Esophagus muscularis mucosa (tissue), 4 donors: ENCODE measurements at regions not wholly inside any gene's neighbourhood (a gene's known extent, or its start where the extent isn't known, plus 50 kb on each side); places are given as distances from the start of the nearest gene placed in this dataset.

Experiments used
- DNase-seq: peaks from one replicate; pipeline ENCODE4 v3.0.0-alpha.2; 2017; ENCODE audit errors: extremely low spot score
- H3K27ac ChIP-seq, 4 donors: fragments of 200-600 bp; sonication (generic); replicated peaks in 1 of 4; 1 replicate in 3 of 4; 2 replicates in 1 of 4; pipeline ENCODE4 v1.5.1; 2016 to 2019; ENCODE audit warnings: mild to moderate bottlenecking in 1 of 4
- H3K27me3 ChIP-seq, 4 donors: fragments of 200-600 bp; sonication (generic); one replicate each; pipeline versions ENCODE4 v1.5.1 to v1.6.0; 2016 to 2019
- H3K36me3 ChIP-seq, 4 donors: fragments of 200-600 bp; sonication (generic); one replicate each; pipeline ENCODE4 v1.5.1; 2016 to 2019
- H3K4me1 ChIP-seq, 4 donors: fragments of 200-600 bp; sonication (generic); one replicate each; pipeline ENCODE4 v1.5.1; 2016 to 2019
- H3K4me3 ChIP-seq, 4 donors: fragments of 200-600 bp; sonication (generic); 1 replicate in 2 of 4; 2 replicates in 2 of 4; pipeline ENCODE4 v1.5.1; 2016 to 2019; ENCODE audit warnings: mild to moderate bottlenecking in 4 of 4, moderate library complexity in 1 of 4
- H3K9me3 ChIP-seq, 4 donors: fragments of 200-600 bp; sonication (generic); 1 replicate in 3 of 4; 2 replicates in 1 of 4; pipeline ENCODE4 v1.5.1; 2016 to 2019
- EP300 ChIP-seq: sonication (generic); formaldehyde crosslinking; IDR thresholded peaks from one replicate; pipeline ENCODE4 v1.6.1; 2017; ENCODE audit warnings: antibody characterized with exemption
- POLR2A ChIP-seq: fragments of 450-650 bp; IDR thresholded peaks from one replicate; pipeline ENCODE4 v1.6.1; 2017; ENCODE audit warnings: antibody characterized with exemption, moderate library complexity, mild to moderate bottlenecking, low read depth
- POLR2AphosphoS5 ChIP-seq, 2 donors: sonication (generic); formaldehyde crosslinking; IDR thresholded peaks; one replicate each; pipeline ENCODE4 v1.6.1; 2017; ENCODE audit warnings: antibody characterized with exemption in 2 of 2
- WGBS: methylation state at CpG from one replicate; pipeline ENCODE4 v1.1.5; 2018; 5-methylcytosine and 5-hydroxymethylcytosine counted together
- intact Hi-C: fragments of 100-400 bp; cut with DNase I; formaldehyde crosslinking; loops from one replicate; pipeline ENCODE4 v1.15.1; 2023
- TF ChIP-seq, protein P1 (sequence below), 3 experiments: fragments of 200-600 bp in 2 of 3; fragments of 450-650 bp in 1 of 3; sonication (generic) in 2 of 3; IDR thresholded peaks; one replicate each; pipeline ENCODE4 v1.5.1; 2017 to 2019; ENCODE audit warnings: antibody characterized with exemption in 3 of 3, mild to moderate bottlenecking in 2 of 3, moderate library complexity in 1 of 3

DNA sequence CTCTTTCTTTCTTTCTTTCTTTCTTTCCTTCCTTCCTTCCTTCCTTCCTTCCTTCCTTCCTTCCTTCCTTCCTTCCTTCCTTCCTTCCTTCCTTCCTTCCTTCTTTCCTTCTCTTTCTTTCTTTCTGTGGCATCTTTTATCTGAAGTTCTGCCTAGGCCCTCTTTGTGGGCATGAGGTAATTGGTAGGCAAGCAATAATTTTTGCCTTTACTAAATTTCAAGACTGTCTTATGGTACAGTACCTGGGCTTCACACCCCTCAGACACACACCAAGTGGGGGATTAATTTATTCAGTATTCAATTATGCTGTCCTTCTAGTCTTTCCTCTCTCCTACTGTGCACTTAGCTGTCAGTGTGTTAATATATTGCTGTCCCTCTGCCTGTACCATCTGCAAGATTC, 155.5 kb downstream of the OXSM start:
- no peak for DNase-seq
- Histone ChIP-seq H3K27ac (no peak overlapping the region), H3K9me3 (no peaks in the 10 kb centered on the region), H3K27me3 (no peaks in the 10 kb centered on the region), H3K4me3 (no peak overlapping the region), H3K4me1 (no peaks in the 10 kb centered on the region), H3K36me3 (no peaks in the 10 kb centered on the region)
- intact Hi-C loops, result no loop called here
- TF ChIP-seq POLR2AphosphoS5 (IDR thresholded peaks at IDR 0.05), result no peak
- TF ChIP-seq POLR2A, result no peak

DNA sequence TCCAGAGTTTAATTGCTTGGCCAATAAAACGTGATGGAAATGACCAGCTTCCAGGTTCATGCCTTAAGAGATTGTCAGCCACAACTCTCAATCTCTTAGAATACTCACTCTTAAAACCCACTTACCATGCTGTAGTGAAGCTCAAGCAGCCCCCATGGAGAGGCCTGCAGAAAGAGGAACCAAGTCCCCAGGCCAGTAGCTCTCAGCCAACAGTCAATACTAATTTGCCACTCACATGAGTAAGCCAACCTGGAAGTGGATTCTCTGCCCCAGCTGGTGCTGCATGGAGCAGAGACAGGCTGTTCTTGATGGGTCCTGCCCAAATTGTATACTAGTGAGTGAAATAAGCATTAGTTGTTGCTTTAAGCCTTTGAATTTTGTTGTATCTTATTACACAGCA, 155.9 kb downstream of the OXSM start:
- H3K9me3 ChIP-seq, result no peaks in the 10 kb centered on the region
- H3K4me3 ChIP-seq, result no peak overlapping the region
- no peak for DNase-seq
- intact Hi-C loops, result no loop called here
- WGBS, result 76% methylated on average over 1 of the region's 1 CpG
- H3K4me1 ChIP-seq, result no peaks in the 10 kb centered on the region
- H3K27me3 ChIP-seq, result no peaks in the 10 kb centered on the region
- H3K36me3 ChIP-seq, result no peaks in the 10 kb centered on the region
- TF ChIP-seq, protein P1, sequence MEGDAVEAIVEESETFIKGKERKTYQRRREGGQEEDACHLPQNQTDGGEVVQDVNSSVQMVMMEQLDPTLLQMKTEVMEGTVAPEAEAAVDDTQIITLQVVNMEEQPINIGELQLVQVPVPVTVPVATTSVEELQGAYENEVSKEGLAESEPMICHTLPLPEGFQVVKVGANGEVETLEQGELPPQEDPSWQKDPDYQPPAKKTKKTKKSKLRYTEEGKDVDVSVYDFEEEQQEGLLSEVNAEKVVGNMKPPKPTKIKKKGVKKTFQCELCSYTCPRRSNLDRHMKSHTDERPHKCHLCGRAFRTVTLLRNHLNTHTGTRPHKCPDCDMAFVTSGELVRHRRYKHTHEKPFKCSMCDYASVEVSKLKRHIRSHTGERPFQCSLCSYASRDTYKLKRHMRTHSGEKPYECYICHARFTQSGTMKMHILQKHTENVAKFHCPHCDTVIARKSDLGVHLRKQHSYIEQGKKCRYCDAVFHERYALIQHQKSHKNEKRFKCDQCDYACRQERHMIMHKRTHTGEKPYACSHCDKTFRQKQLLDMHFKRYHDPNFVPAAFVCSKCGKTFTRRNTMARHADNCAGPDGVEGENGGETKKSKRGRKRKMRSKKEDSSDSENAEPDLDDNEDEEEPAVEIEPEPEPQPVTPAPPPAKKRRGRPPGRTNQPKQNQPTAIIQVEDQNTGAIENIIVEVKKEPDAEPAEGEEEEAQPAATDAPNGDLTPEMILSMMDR (IDR thresholded peaks at IDR 0.05), result no peak
- TF ChIP-seq POLR2A, result no peak
- no peak for TF ChIP-seq EP300
- TF ChIP-seq POLR2AphosphoS5 (IDR thresholded peaks at IDR 0.05), result no peak
- H3K27ac ChIP-seq, result no peak overlapping the region

DNA sequence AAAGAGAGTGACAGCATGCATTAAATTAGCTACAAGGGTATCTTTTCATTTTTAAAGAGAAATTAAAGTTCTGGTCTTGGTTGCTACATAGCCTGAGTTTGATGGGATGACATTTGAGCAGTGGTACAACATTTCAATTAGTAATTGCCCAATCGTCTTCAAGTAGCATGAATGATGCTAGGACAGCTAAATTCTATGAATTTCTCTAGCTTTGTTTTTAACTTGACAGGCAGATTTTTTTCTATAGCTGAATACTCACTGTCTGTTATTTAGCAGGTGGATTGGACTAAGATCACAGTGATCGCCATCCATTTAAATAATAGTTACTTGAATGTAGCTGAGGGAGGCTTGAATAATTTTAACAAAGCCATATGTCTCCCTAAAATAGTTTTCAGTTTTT, 162.2 kb downstream of the OXSM start:
- H3K4me1 ChIP-seq, result no peaks in the 10 kb centered on the region
- no peaks in the 10 kb centered on the region for H3K27me3 ChIP-seq
- no peaks in the 10 kb centered on the region for H3K9me3 ChIP-seq
- intact Hi-C loops, result no loop called here
- H3K27ac ChIP-seq, result no peak overlapping the region
- TF ChIP-seq EP300, result no peak
- TF ChIP-seq POLR2AphosphoS5 (IDR thresholded peaks at IDR 0.05), result no peak
- TF ChIP-seq, protein P1 (IDR thresholded peaks at IDR 0.05), result no peak
- no peak for TF ChIP-seq POLR2A
- no peak overlapping the region for H3K4me3 ChIP-seq
- 76% methylated on average over 2 of the region's 2 CpGs for WGBS
- H3K36me3 ChIP-seq, result no peaks in the 10 kb centered on the region
- DNase-seq, result no peak

DNA sequence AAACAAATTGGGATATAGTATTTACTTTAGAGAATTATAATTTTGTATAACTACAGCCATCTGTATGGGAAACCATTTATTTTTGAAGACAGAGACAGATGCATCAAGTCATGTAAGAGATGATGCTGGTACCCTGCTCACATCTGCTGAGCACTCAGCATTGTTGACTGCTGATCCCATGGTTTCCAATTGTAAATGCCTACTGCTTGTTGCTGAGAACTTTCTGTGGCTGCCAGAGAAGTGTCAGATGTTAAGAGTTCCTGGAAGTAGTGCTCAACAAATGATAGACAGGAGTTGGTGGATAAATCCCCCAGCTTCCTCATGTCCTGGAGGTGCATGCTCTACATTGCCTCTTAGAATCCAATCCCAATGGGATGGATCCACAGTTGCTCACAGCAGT, 167.1 kb downstream of the OXSM start:
- intact Hi-C loops, result no loop called here
- Histone ChIP-seq H3K36me3 (no peaks in the 10 kb centered on the region), H3K9me3 (no peaks in the 10 kb centered on the region), H3K4me1 (no peaks in the 10 kb centered on the region), H3K27ac (no peak overlapping the region), H3K27me3 (no peaks in the 10 kb centered on the region), H3K4me3 (no peak overlapping the region)
- no peak for TF ChIP-seq POLR2A
- TF ChIP-seq EP300, result no peak
- TF ChIP-seq, protein P1 (IDR thresholded peaks at IDR 0.05), result no peak
- no peak for TF ChIP-seq POLR2AphosphoS5 (IDR thresholded peaks at IDR 0.05)
- DNase-seq, result no peak

DNA sequence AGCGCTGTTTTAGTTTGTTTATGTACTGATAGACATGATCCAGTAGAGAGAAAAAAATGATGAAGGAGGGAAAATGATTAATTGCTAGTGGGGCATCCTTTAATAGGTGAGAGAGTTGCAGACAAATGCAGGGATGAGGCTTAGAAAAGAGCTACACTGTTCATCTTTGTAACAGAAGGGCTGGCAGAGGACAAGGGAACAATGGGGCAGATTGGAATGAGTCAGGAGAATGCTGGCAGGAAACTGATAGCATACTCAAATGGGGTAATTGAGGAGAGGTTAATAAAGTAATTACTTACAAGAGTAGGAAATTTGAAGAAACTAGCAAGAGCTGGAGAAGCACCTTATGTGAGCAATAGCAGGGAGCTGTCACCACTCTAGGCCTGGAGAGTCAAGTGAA, 170.9 kb downstream of the OXSM start:
- no peak overlapping the region for H3K4me3 ChIP-seq
- H3K27me3 ChIP-seq, result no peaks in the 10 kb centered on the region
- H3K36me3 ChIP-seq, result no peaks in the 10 kb centered on the region
- intact Hi-C loops, result no loop called here
- no peaks in the 10 kb centered on the region for H3K9me3 ChIP-seq
- TF ChIP-seq EP300 (no peak), POLR2A (no peak), POLR2AphosphoS5 (IDR thresholded peaks at IDR 0.05) (no peak)
- TF ChIP-seq, protein P1 (IDR thresholded peaks at IDR 0.05), result no peak
- DNase-seq, result no peak
- H3K4me1 ChIP-seq, result no peaks in the 10 kb centered on the region
- H3K27ac ChIP-seq, result no peak overlapping the region
- WGBS, result 80% methylated on average over 1 of the region's 1 CpG
